HG02938 (cell line): ENCODE measurements at regions not wholly inside any gene's neighbourhood (a gene's known extent, or its start where the extent isn't known, plus 50 kb on each side); places are given as distances from the start of the nearest gene placed in this dataset.
A peak's percentile ranks its signal among the peaks of the same experiment; 100 is the strongest.

Experiments
- ATAC-seq: cut with Tn5 transposase; IDR thresholded peaks from one replicate; pipeline ENCODE4 v1.9.1; 2021; ENCODE audit warnings: mild to moderate bottlenecking, moderate library complexity; ENCODE audit not compliant: unreplicated experiment

DNA sequence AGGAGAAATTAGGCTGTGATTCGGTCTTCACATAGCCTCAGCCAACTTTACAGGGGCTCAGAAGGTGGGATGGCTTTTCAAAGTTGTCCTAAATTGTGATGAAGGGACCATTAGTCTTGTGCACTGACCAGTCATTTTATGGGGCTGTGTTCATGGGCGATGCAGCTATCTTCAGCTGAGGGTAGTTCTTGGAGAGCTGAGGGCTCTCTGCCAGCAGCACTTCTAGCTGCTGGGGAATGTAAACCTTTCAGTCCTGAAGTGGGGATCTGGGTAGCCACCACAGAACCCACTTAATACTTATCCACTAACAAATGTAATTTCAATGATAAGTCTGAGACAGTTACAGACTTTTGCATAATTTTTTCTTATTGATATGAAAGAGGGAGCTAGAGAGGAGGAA lies 270.6 kb downstream of the AEBP2 start:
- ATAC-seq: no peak

DNA sequence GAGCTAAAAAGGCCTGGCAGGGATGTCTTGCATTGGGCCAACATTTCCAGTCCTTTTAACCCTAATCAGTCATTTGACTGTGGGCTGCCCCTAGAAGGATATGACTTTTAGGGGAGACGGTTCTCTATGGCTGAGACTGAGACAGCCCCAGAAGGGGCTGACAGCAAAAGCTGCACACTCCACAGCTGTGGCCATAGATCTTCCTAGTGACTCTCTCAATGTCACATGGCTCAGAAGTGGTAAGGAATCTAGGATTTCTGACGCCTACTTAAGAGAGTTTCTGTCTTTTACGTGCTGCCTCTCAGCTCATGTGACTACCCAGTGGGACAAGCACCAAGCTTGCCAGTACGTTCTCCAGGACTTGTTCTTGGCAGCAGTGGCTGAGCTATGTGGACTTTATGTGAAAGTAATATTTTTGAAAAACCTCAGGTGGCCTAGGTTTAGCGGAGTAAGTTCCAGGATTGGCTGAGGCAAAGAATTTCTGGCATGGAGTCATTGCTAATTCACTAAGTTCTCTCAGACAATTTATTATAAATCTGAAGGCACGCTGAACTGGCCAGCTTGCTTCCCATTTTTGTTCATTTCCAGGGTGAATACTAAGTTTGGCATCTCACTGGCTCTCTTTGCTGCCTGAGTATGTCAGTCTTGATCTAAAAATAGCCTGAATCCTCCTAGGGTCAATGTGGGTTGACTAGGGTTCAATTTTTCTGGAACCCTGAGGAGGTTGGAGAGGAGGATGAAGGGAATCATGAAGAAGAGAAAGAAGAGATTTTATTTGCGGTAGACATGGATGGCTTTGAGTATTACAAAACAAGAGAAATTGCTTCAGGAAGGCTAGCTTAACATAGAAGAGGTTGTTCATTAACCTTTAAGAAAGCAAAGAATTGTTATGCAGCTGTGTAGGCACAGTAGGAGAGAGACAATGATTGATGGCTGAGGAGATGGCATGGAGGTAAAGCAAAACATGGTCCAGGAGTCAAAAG lies 271.8 kb downstream of the AEBP2 start:
- no peak for ATAC-seq

DNA sequence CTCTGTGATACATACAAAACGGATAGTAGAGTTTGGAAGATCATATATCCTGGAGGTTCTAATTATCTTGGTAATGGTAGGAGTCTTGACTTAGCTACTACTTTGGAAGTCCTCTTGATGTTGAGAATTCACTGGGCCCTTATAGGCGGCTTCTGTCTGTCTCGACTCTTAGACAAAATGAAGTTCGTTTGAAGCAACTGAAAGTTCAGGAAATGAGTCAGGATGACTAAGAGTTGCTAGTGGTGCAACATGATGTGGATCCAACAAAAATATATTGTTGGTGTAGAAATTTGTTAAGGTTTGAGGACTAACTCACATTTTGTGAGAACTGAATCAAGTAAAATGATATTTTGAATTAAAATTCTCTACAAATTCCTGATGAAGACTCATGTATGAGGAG lies 272.7 kb downstream of the AEBP2 start:
- ATAC-seq: no peak

DNA sequence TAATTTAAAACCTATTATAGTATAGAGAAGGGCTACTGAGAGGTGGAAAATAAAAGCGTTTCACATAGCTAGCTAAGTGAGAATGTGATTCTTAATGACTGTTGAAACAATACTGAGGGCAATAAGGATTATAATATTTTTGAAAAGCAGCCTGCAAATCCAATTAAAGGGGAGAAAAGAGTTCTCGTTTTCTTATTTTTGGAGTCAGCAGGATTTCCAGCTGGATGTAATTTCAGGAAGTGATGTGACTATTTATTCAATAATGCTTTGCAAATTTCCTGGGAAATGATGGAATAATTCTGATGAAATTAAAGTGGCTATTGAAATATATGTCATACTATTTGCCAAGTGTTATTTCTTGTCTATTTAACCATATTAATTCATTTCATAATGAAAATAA lies 279.1 kb downstream of the AEBP2 start:
- ATAC-seq: no peak

DNA sequence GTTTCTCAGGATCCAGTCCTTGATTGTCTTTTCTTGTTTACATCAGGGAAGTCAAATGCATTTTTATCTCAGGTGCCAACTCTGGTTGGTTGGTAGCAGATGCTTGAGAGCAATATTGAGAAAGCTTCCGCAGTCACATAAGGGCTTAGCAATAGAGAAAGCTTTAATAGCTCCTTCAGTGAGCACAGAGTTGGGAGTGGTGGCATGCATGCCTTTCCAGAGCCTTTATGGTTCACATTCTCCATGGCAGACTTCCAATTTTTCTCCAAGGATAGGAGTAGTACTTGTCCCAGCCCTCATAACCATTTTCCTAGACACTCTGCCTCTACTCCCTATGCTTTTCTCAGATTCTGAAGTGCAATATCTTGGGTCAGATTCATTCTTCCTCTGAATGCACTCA lies 280.4 kb downstream of the AEBP2 start:
- ATAC-seq: no peak

DNA sequence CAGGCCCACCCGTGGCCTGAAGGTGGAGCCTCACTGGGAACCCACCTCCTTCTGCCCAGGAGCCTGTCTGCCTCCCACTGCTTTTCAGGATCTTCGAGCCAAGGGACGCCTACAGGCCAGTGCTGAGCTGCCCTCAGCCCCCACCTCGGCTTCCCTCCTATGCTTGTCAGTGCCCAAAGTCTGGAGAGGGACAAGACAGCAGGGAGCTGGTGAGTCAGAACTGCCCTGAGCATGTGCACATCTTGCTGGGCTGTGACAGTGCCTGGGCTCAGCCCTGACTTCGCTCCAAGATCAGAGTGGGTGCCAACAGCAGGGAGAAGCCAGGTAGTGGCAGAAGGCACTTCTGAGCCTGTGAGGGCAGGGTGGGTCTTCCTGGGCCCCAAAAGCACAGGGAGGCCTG lies 286.8 kb downstream of the AEBP2 start:
- ATAC-seq: no peak

DNA sequence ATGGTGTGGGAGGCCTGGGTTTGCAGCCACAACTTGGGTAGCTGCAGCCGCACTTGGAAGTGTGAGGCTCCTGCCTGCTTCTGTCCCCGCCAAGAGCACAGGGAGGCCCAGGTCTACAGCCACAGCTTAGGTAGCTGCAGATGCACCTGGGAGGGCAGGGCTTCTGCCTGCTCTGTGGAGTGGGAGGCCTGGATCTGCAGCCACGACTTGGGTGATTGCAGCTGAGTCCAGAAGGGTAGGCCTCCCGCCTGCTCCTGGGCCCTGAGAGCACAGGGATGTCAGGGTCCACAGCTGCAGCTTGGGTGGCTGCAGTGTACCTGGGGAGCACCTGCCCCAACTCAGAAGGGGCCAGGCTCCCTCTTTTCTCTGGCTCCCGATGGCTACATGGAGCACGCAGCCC lies 287.3 kb downstream of the AEBP2 start:
- ATAC-seq: no peak

DNA sequence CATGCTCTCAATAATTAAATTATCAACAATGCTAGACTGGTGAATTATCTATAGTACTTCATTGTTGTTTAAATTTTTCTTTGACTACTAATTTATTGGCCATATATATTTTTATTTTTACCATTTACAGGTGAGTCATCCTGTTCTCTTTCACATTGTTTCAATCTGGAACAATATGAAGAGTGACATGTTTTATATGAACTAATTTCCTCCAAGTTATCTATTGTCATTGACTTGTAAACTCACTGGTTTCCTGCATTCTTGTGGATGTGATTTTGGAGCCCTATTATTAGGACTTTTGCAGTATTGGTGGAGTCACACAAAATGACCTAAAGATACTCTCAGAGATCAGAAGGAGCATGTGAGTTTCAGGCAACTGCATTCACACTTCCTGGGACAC lies 297.7 kb downstream of the AEBP2 start:
- ATAC-seq: no peak

DNA sequence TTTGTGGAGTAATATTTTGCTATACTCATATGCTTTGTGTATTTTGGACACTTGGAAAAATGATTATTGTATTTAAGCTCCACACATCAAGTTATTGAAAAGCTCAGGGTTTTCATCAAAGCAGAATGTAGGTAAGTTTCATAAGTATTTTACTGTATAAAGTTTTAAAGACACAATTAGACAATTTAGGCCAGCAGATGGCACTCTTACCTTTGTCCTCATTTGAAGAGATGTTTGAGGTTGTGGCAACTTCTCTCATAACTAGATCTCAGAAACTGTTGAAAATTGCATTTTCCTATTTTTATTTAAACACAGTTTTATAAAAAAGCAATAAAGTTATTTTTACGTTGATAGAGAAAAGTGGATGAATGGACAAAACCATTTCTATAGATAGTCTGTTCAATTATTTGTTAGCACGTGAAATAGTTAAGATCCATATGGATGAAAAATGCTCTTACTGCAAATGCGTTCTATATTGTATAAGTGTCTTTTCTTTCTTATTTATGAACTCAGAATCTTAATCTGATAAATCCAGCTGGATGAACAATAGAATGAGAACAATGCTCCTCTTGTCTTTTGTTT lies 300.0 kb downstream of the AEBP2 start:
- no peak for ATAC-seq

DNA sequence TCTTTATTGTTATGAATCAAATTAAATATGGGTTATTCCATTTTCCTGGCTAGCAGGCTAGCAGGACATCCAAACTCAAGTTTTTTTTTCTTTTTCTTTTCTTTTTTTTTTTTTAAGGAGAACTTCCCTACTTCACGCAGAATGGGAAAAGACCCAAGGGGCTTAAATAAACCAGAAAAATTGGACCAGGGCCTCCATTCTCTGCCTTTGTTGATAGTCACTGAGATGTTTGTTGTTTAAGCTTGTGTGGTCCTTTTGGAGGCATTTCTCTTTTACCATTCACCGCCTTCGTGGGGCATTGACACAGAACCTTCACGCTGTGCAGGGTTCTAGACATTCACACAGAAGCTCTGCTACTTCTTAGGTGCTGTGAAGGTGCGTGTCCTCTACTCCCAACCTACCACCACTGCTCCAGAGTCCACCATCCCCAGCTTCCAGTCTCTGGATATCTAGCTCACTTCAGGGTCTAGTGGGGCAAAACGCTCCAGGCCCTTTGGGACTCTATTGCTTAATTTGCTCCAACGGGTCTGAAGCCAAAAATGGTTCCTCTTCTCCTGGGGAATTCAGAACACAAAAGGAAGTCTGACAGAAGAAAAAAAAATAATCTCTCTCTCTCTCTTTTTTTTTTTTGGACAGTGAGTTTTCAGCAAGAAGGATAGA lies 301.3 kb downstream of the AEBP2 start:
- ATAC-seq: no peak

DNA sequence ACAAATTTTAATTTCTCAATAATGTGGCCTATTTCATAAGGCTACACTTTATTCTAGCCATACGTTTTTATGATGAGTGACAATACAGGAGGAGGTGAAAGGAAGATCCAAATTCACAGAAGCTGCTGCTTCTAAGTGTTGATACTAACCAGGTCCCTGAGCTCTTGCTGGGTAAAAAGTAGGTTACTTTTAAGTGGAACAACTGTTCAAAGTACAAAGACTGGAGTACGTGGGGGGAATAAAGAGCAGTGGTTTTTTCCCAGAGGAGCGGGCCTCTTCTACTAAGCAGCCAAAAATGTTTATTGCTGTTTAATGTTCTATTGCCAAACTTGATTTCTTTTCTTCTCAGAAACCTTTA lies 301.8 kb downstream of the AEBP2 start:
- ATAC-seq: no peak

DNA sequence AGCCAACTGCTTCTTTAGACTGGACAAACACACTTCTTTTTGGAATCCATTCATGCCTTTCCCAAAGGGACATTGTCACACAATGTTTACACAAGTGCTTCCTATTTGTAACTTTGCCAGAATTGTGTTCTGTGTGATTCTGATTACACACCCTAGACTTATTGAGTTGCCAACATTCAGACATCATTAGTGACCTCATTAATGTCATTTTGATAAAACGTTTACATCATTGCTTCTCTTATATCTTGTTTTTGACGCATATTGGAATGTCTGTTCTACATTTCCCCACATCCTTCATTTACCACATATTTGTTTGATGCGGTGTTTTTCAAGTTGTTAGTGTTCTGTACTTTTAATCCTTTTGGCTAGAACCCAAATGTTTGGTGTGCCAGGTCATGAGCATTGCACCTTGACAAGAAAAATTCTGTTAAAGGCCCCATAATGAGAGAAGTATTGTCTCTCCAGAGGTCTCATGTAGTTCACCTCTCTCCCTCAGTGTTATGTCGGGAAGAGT lies 305.5 kb downstream of the AEBP2 start:
- ATAC-seq: no peak

DNA sequence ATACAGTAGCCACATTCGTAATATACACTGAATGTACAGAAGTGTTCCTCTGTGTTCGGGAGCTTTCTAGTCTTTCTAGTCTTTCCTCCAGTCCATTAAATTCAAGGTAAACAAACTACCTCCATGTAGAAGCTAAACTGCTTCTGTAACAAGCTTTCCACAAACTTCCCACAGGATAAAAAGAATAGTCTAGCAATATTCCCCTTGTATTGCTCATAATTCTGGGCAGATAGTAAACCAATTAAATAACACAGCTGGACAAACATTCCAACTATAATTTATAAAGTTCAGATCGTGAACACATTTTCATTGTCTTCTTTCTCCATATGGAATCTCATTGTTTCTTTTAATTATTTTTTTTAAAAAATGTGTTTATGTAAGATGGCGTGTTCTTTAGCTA lies 307.2 kb downstream of the AEBP2 start:
- ATAC-seq: no peak

DNA sequence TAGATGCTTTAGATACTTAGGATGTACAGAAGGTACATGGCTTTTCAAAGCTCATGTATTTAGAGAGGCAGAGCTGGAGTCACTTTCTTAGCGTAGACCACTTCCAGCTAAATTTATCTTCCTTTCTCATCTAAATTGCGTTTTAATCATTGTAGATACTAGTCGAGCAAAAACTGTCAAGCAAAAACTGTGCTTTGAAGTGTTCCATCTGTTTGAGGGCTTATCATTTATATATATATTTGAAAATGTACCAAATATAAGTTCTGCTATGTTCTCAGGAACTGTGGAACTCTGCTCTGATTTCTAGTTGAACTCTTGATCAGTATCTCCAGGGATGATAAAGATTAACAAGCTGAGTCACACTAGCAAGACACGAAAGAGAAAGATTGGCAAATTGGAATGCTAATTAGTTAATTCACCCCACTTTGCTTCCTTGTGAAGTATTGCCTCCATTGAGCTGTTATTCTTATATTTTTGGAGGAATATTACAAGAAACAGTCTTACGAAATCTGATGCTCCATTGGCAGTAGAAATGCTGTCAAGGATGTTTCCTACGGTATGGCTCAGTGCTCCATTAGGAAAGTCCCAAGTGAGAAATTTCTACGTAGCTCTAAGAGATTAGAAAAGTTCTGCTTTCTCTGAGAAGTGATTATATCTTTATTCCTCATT lies 310.7 kb downstream of the AEBP2 start:
- ATAC-seq: no peak

DNA sequence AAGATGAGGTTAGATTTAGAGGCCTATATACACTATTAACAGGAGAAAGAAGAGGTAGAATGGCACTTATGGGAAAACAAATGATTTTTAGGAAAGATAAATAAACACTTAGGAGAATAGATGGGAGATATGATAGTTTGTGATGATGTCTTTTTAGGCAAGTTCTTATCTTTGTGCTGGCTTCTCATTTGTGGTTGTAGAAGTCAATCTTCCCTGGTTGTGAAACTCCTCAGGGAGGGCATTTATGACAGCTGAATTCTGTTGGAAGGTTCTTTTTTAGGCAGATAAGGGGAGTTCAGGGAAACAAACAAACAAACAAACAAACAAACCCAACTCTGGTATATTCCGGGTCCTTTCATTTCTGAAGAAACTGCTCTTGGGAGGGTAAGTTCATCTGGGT lies 311.8 kb downstream of the AEBP2 start:
- ATAC-seq: no peak

DNA sequence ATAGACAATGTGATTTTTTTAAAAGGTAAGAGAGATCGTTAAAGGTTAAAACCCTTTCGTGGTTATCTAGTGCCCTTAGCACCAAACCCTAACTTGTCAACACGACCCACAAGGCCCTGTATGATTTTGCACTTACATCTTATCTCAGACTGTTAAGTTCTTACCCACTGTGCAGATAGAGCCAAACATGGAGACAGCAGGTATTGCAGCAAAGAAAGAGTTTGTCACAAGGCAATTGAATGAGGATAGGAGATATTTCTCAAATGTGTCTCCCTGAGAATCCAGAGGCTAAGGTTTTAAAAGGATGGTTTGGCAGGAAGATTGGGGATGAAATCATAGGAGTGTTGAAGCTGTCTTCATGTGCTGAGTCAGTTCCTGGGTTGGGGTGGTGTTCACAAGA lies 313.4 kb downstream of the AEBP2 start:
- ATAC-seq: no peak

DNA sequence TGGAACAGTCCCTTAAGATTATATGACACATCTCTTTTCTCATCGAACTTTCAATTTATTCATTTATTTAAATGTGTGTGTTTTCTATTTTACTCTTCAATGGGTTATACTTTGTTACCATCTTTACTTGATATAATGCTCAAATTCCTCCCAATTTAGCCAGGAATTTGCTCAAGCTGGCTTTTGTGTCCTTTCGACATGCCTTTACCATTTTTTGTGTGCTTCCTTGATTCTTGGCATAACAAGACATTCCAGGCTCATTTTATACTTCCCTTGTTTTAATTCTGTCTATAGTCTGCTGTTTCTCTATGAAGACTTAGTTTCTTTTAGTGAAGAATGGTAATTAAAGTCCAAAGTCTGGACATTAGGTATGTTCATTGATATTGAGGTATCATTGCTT lies 315.8 kb downstream of the AEBP2 start:
- no peak for ATAC-seq

DNA sequence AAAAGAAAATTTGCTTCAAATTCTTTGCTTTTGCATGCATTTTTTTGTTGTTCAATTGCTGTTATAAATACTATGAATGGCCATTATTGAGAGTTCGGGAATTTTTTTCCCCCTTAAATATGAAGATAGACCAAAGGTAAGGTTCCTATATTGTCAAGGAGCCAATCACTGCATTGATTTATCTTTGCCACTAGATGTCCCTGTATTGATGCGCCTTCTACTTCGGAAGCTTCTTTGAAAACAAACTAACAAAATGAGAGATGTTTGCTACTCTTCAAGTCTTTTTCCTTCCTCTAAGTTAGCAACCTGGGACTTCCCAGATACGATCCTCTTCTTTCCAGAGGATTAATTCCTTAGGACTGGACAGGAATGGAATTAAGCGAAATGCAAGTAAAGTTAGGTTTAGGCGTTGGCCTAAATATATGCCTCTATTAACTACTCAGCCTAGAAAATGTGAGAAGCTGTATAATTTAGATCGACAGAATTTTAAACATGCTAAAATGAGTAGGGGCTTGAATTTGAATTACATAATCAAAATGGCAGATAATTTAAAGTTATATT lies 318.1 kb downstream of the AEBP2 start:
- peak; percentile 62 for ATAC-seq

DNA sequence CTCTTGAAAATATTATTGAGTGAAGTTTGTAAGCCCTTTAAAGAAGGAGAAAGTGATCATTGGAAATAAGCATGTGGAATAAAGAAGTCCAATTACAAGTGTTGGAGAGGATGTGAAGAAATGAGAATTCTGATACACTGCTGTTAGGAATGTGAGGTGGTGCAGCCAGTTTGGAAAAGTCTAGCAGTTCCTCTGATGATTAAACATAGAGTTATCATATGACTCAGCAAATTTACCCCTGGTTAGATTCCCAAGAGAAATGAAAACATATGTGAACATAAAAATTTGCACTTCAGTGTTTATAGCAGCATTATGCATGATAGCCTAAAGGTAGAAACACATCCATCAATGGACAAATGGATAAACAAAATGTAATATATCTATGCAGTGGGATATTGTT lies 319.9 kb downstream of the AEBP2 start:
- no peak for ATAC-seq

DNA sequence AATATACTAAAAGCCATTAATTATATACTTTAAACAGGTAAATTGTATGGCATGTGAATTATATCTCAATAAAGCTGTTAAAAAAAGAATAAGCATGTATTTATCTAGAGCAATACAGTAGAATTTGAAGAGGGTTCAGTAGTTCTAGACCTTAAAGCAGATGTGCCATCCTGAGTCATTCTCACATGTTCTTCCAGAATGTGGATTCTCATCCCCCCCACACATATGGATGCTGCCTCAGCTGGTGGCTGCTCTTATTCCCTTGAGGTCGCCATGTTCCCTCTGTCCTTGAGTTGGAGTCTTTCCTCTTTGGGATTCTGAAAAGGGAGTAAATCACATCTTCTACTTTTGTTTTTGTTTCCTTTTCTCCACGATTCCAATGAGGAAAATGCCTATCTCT lies 321.3 kb downstream of the AEBP2 start:
- no peak for ATAC-seq

DNA sequence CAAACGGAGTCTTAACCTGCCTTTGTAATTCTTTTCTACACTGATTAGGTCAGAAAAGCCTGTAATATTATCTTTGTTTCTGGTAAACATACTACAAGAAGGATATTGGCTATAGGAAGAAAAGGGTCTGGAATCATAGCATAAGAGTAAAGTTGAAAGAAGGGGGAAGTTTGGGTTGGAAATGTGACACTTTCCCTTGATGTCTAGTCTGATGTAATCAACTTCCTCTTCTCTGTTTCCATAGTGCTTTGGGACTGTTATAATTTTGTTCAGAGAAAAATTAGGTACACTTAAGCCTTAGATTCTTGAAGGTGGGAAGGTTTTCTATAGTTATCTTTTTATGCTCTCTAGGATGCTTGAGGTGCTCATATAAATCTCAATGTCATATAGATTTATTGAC lies 322.2 kb downstream of the AEBP2 start:
- ATAC-seq: no peak
